ENCODE measurements at regions not wholly inside any gene's neighbourhood (a gene's known extent, or its start where the extent isn't known, plus 50 kb on each side); places are given as distances from the start of the nearest gene placed in this dataset.

GRCh38 chr14:86091811-86092210 lies 561.9 kb downstream of the FLRT2 start:
- TF ChIP-seq CTCF (IDR thresholded peaks at IDR 0.05; ENCODE audit: poor library complexity, severe bottlenecking) = no peak
- no peak for TF ChIP-seq EZH2 (IDR thresholded peaks at IDR 0.05; ENCODE audit: borderline replicate concordance, insufficient read depth, low read length, poor library complexity, severe bottlenecking)
